ENCODE measurements at regions not wholly inside any gene's neighbourhood (a gene's known extent, or its start where the extent isn't known, plus 50 kb on each side); places are given as distances from the start of the nearest gene placed in this dataset.
"Not testable (repeated sequence)": the region's sequence is repeated elsewhere in the genome, so short reads cannot be mapped to it uniquely, and the experiment has no call there.

DNA sequence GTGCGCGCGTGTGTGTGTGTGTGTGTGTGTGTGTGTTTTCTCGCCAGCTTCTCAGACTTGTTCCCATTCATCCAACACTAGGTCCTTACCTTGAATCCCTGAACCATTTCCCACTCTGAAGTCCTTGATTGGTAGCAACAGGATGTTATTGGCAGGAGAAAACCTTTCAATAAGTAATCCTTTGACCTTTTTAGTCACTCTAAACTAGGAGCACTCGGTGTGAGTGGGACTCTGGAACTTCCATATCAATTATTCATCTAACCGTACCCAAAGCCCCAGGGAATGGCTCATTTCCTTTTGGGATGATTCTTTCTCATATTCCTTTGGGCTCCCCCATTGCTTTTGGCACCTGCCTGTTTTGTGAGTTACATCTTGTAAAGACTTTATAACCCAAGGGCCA, 140.2 kb upstream of the SPRED1 start:
- TF ChIP-seq POLR2AphosphoS5 (IDR thresholded peaks at IDR 0.05; ENCODE audit: low read depth, low read length) (no peak), PAX5 (IDR thresholded peaks at IDR 0.05; ENCODE audit: insufficient read depth, low read length, severe bottlenecking) (no peak), POLR2A (IDR thresholded peaks at IDR 0.05; ENCODE audit: low read depth, low read length) (no peak), SPI1 (IDR thresholded peaks at IDR 0.05; ENCODE audit: low read depth, low read length) (no peak), POU2F2 (IDR thresholded peaks at IDR 0.05; ENCODE audit: low read depth, low read length) (no peak), TAF1 (IDR thresholded peaks at IDR 0.05; ENCODE audit: low read depth, low read length) (no peak)
- FAIRE-seq = no peak
- no peak for DNase-seq (ENCODE audit: insufficient read length, low spot score)

DNA sequence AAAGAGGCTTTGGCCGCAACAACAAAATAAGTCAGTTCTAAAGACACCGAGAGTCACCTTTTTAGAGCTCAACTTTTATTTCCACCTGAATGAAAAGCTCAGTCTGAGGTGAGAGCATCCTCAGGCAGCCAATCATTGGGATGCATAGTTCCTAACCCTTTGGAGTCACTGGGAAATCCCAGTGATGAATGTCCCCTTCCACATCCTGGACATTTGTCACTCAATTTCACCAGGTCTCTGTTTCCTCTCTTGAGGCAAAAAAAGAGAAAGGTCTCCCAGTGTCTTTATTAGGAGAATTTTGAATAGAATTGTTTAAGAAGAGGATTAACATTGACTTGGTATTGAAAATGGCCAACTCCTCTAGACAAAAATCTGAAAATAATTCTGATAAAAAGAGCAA, 137.5 kb upstream of the SPRED1 start:
- DNase-seq (ENCODE audit: insufficient read length, low spot score) (no peak), FAIRE-seq (no peak)
- no peak for TF ChIP-seq SPI1 (IDR thresholded peaks at IDR 0.05; ENCODE audit: low read depth, low read length)
- TF ChIP-seq POLR2AphosphoS5 (IDR thresholded peaks at IDR 0.05; ENCODE audit: low read depth, low read length) = no peak
- no peak for TF ChIP-seq PAX5 (IDR thresholded peaks at IDR 0.05; ENCODE audit: insufficient read depth, low read length, severe bottlenecking)
- TF ChIP-seq POLR2A (IDR thresholded peaks at IDR 0.05; ENCODE audit: low read depth, low read length) = no peak
- no peak for TF ChIP-seq POU2F2 (IDR thresholded peaks at IDR 0.05; ENCODE audit: low read depth, low read length)
- no peak for TF ChIP-seq TAF1 (IDR thresholded peaks at IDR 0.05; ENCODE audit: low read depth, low read length)

DNA sequence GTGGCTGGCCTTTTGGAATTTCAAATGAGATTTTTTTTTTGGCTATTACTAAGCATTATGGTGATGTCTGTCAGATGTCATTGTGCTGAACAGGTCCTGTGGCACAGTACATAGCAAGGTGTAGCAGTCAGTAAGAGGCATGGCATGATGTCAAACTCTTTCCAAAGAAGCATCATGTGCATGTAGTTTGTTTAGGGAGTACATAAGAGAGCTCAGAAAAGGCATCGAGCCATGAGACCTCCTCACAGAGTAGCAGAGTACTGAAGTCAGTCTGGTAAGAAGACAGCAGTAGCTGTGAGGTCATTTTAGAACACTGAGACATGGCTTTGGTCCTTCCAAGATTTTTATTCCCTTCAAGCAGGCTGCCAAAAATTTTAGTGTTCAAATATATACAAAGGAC, 134.9 kb upstream of the SPRED1 start:
- TF ChIP-seq POU2F2 (IDR thresholded peaks at IDR 0.05; ENCODE audit: low read depth, low read length) (no peak), POLR2AphosphoS5 (IDR thresholded peaks at IDR 0.05; ENCODE audit: low read depth, low read length) (no peak)
- FAIRE-seq (no peak), DNase-seq (ENCODE audit: insufficient read length, low spot score) (no peak)

DNA sequence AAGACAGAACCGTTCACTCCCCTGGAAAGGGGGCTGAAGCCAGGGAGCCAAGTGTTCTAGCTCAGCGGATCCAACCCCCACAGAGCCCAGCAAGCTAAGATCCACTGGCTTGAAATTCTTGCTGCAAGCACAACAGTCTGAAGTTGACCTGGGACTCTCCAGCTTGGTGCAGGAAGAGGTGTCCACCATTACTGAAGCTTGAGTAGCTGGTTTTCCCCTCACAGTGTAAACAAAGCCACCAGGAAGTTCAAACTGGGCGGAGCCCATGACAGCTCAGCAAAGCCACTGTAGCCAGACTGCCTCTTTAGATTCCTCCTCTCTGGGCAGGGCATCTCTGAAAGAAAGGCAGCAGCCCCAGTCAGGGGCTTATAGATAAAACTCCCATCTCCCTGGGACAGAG, 132.8 kb upstream of the SPRED1 start:
- not testable (repeated sequence) for DNase-seq (ENCODE audit: insufficient read length, low spot score); FAIRE-seq

DNA sequence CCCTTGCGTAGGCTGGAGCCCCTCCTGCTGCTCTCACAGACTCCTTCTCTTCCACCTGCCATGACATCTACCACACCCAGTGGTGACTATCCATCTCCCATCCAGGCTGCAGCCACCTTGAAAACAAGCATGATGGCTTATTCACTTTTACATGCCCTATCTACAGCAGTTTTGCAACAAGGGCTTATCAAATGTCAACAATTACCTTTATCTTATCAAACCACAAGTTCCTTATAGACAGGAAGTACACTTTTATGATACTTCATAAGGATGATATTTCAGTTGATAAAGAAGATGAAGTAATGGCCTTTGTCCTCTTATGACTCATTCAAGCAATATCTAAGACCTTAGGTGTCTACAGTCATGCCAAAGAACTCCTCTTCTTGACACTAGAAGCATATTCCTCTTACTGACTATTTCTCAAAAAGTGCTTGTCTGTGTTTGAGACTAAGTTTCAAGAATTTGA, 125.3 kb upstream of the SPRED1 start:
- FAIRE-seq (no peak), DNase-seq (ENCODE audit: insufficient read length, low spot score) (no peak)
- TF ChIP-seq POU2F2 (IDR thresholded peaks at IDR 0.05; ENCODE audit: low read depth, low read length) = no peak
- TF ChIP-seq PAX5 (IDR thresholded peaks at IDR 0.05; ENCODE audit: insufficient read depth, low read length, severe bottlenecking) = no peak
- TF ChIP-seq TAF1 (IDR thresholded peaks at IDR 0.05; ENCODE audit: low read depth, low read length) = no peak
- no peak for TF ChIP-seq POLR2AphosphoS5 (IDR thresholded peaks at IDR 0.05; ENCODE audit: low read depth, low read length)
- no peak for TF ChIP-seq SPI1 (IDR thresholded peaks at IDR 0.05; ENCODE audit: low read depth, low read length)
- no peak for TF ChIP-seq POLR2A (IDR thresholded peaks at IDR 0.05; ENCODE audit: low read depth, low read length)

DNA sequence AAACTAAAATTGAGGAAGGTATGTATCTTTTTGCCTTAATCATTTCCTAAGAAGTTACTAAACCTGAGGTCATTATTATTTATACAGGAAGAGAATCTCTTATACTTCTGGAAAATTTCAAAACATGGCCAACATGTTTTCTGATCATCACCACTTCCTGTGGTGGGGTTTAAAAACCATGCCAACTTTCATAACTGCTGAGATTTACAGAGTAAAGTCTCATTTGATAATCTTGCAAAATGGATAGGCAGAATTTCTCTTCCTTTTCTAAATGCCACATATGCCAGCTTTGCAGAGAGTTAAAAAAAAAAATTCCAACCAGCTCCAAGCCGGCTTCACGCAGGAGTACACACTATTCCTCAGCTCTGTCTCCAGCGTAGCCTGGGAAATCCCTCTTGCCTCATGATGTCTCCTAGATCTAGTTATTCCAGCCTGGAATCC, 124.3 kb upstream of the SPRED1 start:
- TF ChIP-seq POLR2A (IDR thresholded peaks at IDR 0.05; ENCODE audit: low read depth, low read length) (no peak), SPI1 (IDR thresholded peaks at IDR 0.05; ENCODE audit: low read depth, low read length) (no peak), PAX5 (IDR thresholded peaks at IDR 0.05; ENCODE audit: insufficient read depth, low read length, severe bottlenecking) (no peak), TAF1 (IDR thresholded peaks at IDR 0.05; ENCODE audit: low read depth, low read length) (no peak)
- DNase-seq (ENCODE audit: insufficient read length, low spot score) (no peak), FAIRE-seq (no peak)

DNA sequence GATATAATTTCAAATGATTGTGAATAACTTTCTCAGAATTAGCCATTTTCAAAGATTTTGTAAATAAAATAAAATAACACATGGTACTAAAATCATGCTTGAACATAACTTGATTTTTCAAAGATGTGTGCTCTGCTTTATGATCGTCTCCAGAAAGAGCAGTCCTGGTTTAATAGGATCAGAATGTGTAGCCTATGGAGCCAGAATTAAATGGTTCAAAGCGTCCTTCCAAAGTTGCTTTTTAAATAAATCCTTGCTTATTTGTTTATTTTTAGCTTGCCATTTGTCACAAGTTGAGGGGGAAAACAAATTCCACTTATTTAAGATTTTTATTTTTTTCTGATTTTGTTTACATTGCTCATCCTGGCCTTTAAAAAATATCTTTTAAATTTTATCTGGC, 123.7 kb upstream of the SPRED1 start:
- FAIRE-seq (no peak), DNase-seq (ENCODE audit: insufficient read length, low spot score) (no peak)
- TF ChIP-seq TAF1 (IDR thresholded peaks at IDR 0.05; ENCODE audit: low read depth, low read length) = no peak
- no peak for TF ChIP-seq SPI1 (IDR thresholded peaks at IDR 0.05; ENCODE audit: low read depth, low read length)
- TF ChIP-seq POLR2AphosphoS5 (IDR thresholded peaks at IDR 0.05; ENCODE audit: low read depth, low read length) = no peak
- no peak for TF ChIP-seq POU2F2 (IDR thresholded peaks at IDR 0.05; ENCODE audit: low read depth, low read length)
- TF ChIP-seq PAX5 (IDR thresholded peaks at IDR 0.05; ENCODE audit: insufficient read depth, low read length, severe bottlenecking) = no peak
- no peak for TF ChIP-seq POLR2A (IDR thresholded peaks at IDR 0.05; ENCODE audit: low read depth, low read length)

DNA sequence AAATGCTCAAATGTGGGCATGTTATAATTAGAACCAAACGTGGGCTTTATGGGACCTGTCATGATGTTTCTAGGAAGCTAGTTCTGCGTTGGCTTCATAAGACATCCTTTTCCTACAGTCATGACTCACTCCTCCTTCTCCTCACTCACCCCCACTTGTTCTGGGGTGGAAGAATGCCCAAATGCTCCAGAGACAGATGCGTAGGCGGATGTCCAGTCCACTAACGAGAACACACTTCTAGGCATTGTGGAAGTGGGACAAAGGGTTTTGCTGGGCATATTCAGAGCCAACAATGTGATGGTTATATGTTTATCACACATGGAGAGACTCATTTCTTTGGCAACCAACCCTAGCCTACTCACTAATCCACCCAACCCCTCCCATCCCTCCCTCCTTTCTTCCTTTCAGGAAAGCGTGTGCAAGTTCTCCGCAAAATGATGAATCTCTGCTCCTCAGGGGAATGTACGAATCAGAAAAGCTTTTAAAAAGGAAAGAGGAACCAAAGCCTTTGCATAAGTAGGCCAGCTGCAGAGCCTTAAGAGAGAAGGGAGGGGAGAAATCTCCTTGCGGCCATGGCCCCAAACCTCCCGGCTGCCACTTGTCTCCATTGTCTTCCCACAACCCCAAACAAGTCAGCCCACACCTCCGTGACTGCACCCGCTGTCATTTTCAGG, 123.0 kb upstream of the SPRED1 start:
- DNase-seq (ENCODE audit: insufficient read length, low spot score) = no peak
- TF ChIP-seq POLR2A (IDR thresholded peaks at IDR 0.05; ENCODE audit: low read depth, low read length) (no peak), SPI1 (IDR thresholded peaks at IDR 0.05; ENCODE audit: low read depth, low read length) (no peak), POU2F2 (IDR thresholded peaks at IDR 0.05; ENCODE audit: low read depth, low read length) (no peak), POLR2AphosphoS5 (IDR thresholded peaks at IDR 0.05; ENCODE audit: low read depth, low read length) (no peak), PAX5 (IDR thresholded peaks at IDR 0.05; ENCODE audit: insufficient read depth, low read length, severe bottlenecking) (no peak), TAF1 (IDR thresholded peaks at IDR 0.05; ENCODE audit: low read depth, low read length) (no peak)
- FAIRE-seq = peak; percentile 62

DNA sequence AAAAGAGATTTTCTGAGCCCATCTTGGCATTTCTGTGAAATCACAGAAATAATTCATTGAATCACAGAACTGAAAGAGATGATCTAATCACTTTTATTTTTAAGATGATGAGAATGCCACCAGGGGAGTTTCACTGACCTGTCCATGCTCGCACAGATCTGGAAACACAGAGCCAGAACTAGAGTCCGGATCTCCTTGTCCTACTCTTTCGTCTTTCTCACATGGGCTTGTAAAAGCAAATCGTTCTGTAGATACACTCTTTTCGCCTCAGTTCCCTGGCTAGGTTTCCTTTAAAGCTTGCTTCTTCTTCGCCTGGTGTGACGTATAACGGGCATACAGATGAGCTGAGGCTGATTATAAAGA, 122.5 kb upstream of the SPRED1 start:
- TF ChIP-seq POU2F2 (IDR thresholded peaks at IDR 0.05; ENCODE audit: low read depth, low read length) (no peak), PAX5 (IDR thresholded peaks at IDR 0.05; ENCODE audit: insufficient read depth, low read length, severe bottlenecking) (no peak), POLR2A (IDR thresholded peaks at IDR 0.05; ENCODE audit: low read depth, low read length) (no peak), POLR2AphosphoS5 (IDR thresholded peaks at IDR 0.05; ENCODE audit: low read depth, low read length) (no peak), SPI1 (IDR thresholded peaks at IDR 0.05; ENCODE audit: low read depth, low read length) (no peak), TAF1 (IDR thresholded peaks at IDR 0.05; ENCODE audit: low read depth, low read length) (no peak)
- FAIRE-seq = no peak
- no peak for DNase-seq (ENCODE audit: insufficient read length, low spot score)

DNA sequence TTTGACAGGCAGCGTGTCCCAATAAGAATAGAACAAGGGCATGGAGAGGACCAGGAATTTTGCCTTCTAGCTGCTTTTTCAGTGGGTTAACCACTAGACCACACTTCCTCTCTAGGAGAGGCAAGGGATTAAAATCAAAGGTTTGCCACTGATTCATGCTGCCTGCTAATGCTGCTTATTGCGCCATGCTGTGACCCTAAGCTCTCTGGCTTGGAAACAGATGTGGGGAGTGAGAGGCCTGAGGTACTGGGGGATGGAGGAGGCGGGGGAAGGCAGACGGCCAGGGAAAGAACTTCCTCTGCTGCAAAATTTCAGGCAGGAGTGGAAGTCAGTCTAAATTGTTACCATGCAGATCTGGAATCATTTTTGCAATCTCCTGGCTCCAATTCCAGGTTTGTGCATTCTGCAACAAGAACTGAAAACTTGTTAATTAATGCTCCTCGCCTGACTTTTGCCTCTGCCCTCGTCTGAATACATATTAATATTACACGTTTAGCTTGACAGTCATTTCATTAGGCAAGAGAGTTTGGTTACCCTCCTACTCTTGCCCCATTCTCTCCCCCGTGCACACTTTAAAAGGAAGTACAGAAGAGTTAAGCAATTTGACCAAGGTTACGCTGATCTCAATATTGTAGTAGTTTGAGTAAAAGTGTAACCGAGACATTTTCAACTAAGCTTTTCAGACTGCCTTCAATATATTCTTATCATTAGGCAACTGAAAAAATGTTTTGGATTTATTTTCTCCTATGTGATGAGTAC, 121.7 kb upstream of the SPRED1 start:
- DNase-seq (ENCODE audit: insufficient read length, low spot score) = no peak
- TF ChIP-seq SPI1 (IDR thresholded peaks at IDR 0.05; ENCODE audit: low read depth, low read length) (peak; percentile 24), PAX5 (IDR thresholded peaks at IDR 0.05; ENCODE audit: insufficient read depth, low read length, severe bottlenecking) (no peak), TAF1 (IDR thresholded peaks at IDR 0.05; ENCODE audit: low read depth, low read length) (no peak), POU2F2 (IDR thresholded peaks at IDR 0.05; ENCODE audit: low read depth, low read length) (no peak), POLR2A (IDR thresholded peaks at IDR 0.05; ENCODE audit: low read depth, low read length) (no peak), POLR2AphosphoS5 (IDR thresholded peaks at IDR 0.05; ENCODE audit: low read depth, low read length) (no peak)
- peak; percentile 38 for FAIRE-seq

Measured in GM12891 (cell line).